H1 (cell line): ENCODE measurements at regions not wholly inside any gene's neighbourhood (a gene's known extent, or its start where the extent isn't known, plus 50 kb on each side); places are given as distances from the start of the nearest gene placed in this dataset.

Experiments used
- EP300 ChIP-seq, 2 experiments: IDR thresholded peaks; 1 replicate in 1 of 2; 2 replicates in 1 of 2; pipeline ENCODE4 v1.6.1; 2011 to 2012; ENCODE audit warnings: low read depth in 2 of 2, low read length in 2 of 2, mild to moderate bottlenecking in 2 of 2, borderline replicate concordance in 1 of 2, inconsistent platforms in 1 of 2, moderate library complexity in 1 of 2
- SIN3A ChIP-seq, 2 experiments: IDR thresholded peaks in 1 of 2; conservative IDR thresholded peaks in 1 of 2; 2 replicates each; pipeline ENCODE4 v1.6.1; 2011 to 2012; ENCODE audit warnings: low read length in 2 of 2, improper control_type of control experiment in 1 of 2, low read depth in 1 of 2, mild to moderate bottlenecking in 1 of 2
- SP1 ChIP-seq: IDR thresholded peaks from 2 replicates; pipeline ENCODE4 v1.6.1; 2011; ENCODE audit warnings: low read depth, low read length
- SRF ChIP-seq: IDR thresholded peaks from 2 replicates; pipeline ENCODE4 v1.6.1; 2011; ENCODE audit warnings: mild to moderate bottlenecking, low read depth, low read length, moderate library complexity

DNA sequence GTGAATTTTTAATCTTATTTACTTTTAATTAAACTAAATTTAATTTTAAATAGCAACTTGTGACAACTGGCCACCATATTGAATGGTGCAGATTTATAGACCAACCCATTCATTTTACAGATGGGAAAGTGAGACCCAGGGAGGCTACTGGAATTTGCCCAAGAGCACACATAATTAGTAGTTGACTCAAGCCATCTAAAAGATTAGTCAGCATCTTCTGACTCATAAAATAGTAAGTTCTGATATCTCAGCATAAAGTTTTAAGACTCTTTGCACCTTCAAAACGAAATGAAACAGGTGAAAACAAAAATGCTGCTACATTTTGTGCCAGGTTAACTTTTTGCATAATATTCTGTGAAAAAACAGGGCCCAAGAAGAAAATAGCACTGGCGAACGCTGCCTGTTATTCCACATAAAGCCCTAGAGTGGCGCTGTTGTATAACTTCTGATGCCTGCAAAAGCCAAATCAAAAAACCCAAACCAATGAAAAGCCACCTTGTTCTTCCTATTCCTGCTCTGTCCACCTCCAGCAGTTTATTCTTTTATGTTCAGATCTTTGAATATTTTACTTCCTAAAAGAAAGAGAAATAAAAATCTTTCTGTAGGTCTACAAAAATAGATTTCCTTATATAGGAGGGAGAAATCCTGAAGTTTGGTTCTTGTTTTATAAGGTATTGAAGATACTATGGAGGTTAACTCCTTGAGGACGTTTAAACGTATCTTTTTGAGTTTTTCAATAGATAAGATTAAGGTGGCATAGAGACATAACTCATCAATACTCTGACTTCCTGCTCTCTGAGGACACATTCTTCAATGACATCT is 62.8 kb downstream of the OTOL1 start:
- TF ChIP-seq EP300 (IDR thresholded peaks at IDR 0.05; ENCODE audit: borderline replicate concordance in 1 of 2, low read depth in 2 of 2, low read length in 2 of 2) (no peak), SIN3A (conservative IDR thresholded peaks at IDR 0.05 in 1 of 2, IDR thresholded peaks at IDR 0.05 in 1 of 2; ENCODE audit: low read depth in 1 of 2, low read length in 2 of 2) (no peak), SRF (no peak), SP1 (no peak)
